GM12891 (cell line): ENCODE measurements at regions not wholly inside any gene's neighbourhood (a gene's known extent, or its start where the extent isn't known, plus 50 kb on each side); places are given as distances from the start of the nearest gene placed in this dataset.

Source experiments
- POLR2A ChIP-seq: IDR thresholded peaks from 2 replicates; pipeline ENCODE4 v1.6.1; 2011; ENCODE audit warnings: low read depth, low read length, control low read depth
- POLR2AphosphoS5 ChIP-seq: IDR thresholded peaks from 2 replicates; pipeline ENCODE4 v1.6.1; 2011; ENCODE audit warnings: low read depth, low read length, control low read depth

DNA sequence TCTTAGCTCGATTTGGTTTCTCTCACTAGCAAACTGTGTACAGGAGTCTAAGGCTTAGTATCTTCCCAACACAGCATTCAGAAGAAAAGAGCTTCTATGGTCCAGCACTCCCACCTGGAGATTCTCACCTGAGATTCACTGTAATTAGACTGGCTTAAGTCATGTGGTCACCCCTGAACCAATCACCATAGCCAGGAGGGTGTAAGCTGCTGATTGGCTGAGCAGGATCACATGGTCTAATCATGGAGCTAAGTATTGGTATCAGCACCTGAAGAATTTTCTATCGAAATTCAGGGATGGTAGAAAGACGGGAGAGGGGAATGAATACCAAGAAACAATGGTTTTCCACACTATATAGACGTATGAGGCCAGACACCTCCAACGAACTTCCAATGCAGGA is 359.8 kb upstream of the ERCC4 start:
- TF ChIP-seq POLR2A (no peak), POLR2AphosphoS5 (no peak)
